Bronchial epithelial cell (primary cell): ENCODE measurements at regions not wholly inside any gene's neighbourhood (a gene's known extent, or its start where the extent isn't known, plus 50 kb on each side); places are given as distances from the start of the nearest gene placed in this dataset.

Experiments used
- DNase-seq: peaks from one replicate; pipeline ENCODE4 v3.0.0-alpha.2; 2010; ENCODE audit warnings: low read depth
- FAIRE-seq: peaks from 2 replicates; lab custom pipeline; 2011; peaks lifted over from hg19 to GRCh38; lab: Jason Lieb, UNC
- H3K27me3 ChIP-seq: 2 replicates; pipeline ENCODE4 v1.5.1; 2011; ENCODE audit warnings: low read length; ENCODE audit not compliant: control insufficient read depth, insufficient read depth
- H3K36me3 ChIP-seq: 2 replicates; pipeline ENCODE4 v1.5.1; 2011; ENCODE audit warnings: low read length; ENCODE audit not compliant: control insufficient read depth, insufficient read depth
- H3K4me3 ChIP-seq: 2 replicates; pipeline ENCODE4 v1.5.1; 2011; ENCODE audit warnings: mild to moderate bottlenecking, low read depth, low read length, control low read depth
- CTCF ChIP-seq: IDR thresholded peaks from 2 replicates; pipeline ENCODE4 v1.5.1; 2011; ENCODE audit warnings: mild to moderate bottlenecking, moderate library complexity, low read length, control low read depth, inconsistent platforms; ENCODE audit not compliant: insufficient read depth, severe bottlenecking

- no peaks in the 10 kb centered on the region for H3K36me3 ChIP-seq
- no peak overlapping the region for H3K4me3 ChIP-seq
- DNase-seq, result no peak
- H3K27me3 ChIP-seq, result no peaks in the 10 kb centered on the region
- TF ChIP-seq CTCF, result no peak
- no peak for FAIRE-seq
Measured at GRCh38 chr3:180523040-180523439, 78.9 kb upstream of the TTC14 start.

GRCh38 chr3:180528843-180529242, 73.1 kb upstream of the TTC14 start:
- Histone ChIP-seq H3K36me3 (no peaks in the 10 kb centered on the region), H3K4me3 (no peak overlapping the region), H3K27me3 (no peaks in the 10 kb centered on the region)
- FAIRE-seq, result no peak
- no peak for DNase-seq
- no peak for TF ChIP-seq CTCF

GRCh38 chr3:180529778-180530177, 72.2 kb upstream of the TTC14 start:
- DNase-seq (no peak), FAIRE-seq (no peak)

GRCh38 chr3:180530276-180530675, 71.7 kb upstream of the TTC14 start:
- DNase-seq (no peak), FAIRE-seq (no peak)
- H3K27me3 ChIP-seq, result no peaks in the 10 kb centered on the region
- TF ChIP-seq CTCF, result no peak
- no peaks in the 10 kb centered on the region for H3K36me3 ChIP-seq
- no peak overlapping the region for H3K4me3 ChIP-seq

More at GRCh38 chr3:180529778-180530177, 72.2 kb upstream of the TTC14 start:
- TF ChIP-seq CTCF, result no peak
- no peak overlapping the region for H3K4me3 ChIP-seq
- no peaks in the 10 kb centered on the region for H3K36me3 ChIP-seq
- no peaks in the 10 kb centered on the region for H3K27me3 ChIP-seq

GRCh38 chr3:180531303-180532278, 70.4 kb upstream of the TTC14 start:
- DNase-seq (no peak), FAIRE-seq (no peak)
- Histone ChIP-seq H3K36me3 (no peaks in the 10 kb centered on the region), H3K27me3 (no peaks in the 10 kb centered on the region), H3K4me3 (no peak overlapping the region)
- TF ChIP-seq CTCF, result no peak
